Testis (tissue), 2 donors: ENCODE measurements at regions not wholly inside any gene's neighbourhood (a gene's known extent, or its start where the extent isn't known, plus 50 kb on each side); places are given as distances from the start of the nearest gene placed in this dataset.

ENCODE experiments used
- POLR2A ChIP-seq: fragments of 450-650 bp; IDR thresholded peaks from one replicate; pipeline ENCODE4 v1.6.1; 2017; ENCODE audit warnings: antibody characterized with exemption, mild to moderate bottlenecking, moderate library complexity
- TF ChIP-seq, protein P1 (sequence below), 3 experiments: fragments of 450-650 bp in 2 of 3; fragments of 200-600 bp in 1 of 3; sonication (generic) in 1 of 3; IDR thresholded peaks; one replicate each; pipeline ENCODE4 v1.5.1; 2016 to 2019; ENCODE audit warnings: antibody characterized with exemption in 3 of 3, mild to moderate bottlenecking in 2 of 3, moderate library complexity in 1 of 3

DNA sequence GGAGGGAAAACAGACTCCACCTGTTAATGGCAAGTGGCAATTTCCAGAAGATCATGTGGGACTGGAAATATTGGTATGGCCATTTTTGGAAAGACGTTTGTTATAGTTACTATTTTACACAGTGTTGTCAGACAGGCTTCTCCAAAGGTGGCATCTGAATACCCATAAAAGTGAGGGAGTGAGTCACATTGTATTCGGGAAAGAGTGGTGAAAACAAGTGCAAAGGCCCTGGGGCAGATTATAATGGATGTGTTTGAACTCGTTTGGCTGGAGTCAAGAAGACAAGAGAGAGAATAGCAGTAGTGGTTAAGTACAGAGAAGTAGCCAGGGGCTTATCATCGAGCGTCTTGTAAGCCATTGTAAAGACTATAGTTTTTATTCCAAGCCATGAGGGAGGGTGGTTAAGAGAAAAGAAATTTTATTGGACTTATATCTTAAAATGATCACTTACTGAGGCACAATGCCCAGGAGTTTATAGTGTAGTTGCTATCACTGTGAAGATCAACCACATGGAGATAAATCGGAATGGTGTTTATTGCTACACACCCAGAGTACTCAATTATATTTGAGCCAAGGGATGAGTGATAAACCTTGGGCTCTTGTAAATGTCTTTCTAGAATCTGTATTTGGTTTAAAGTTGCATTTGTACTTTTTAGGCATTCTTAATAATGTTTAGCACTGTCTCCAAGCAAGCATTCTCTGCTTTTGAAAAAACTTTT, 212.8 kb upstream of the KBTBD8 start:
- TF ChIP-seq POLR2A = no peak
- TF ChIP-seq, protein P1, sequence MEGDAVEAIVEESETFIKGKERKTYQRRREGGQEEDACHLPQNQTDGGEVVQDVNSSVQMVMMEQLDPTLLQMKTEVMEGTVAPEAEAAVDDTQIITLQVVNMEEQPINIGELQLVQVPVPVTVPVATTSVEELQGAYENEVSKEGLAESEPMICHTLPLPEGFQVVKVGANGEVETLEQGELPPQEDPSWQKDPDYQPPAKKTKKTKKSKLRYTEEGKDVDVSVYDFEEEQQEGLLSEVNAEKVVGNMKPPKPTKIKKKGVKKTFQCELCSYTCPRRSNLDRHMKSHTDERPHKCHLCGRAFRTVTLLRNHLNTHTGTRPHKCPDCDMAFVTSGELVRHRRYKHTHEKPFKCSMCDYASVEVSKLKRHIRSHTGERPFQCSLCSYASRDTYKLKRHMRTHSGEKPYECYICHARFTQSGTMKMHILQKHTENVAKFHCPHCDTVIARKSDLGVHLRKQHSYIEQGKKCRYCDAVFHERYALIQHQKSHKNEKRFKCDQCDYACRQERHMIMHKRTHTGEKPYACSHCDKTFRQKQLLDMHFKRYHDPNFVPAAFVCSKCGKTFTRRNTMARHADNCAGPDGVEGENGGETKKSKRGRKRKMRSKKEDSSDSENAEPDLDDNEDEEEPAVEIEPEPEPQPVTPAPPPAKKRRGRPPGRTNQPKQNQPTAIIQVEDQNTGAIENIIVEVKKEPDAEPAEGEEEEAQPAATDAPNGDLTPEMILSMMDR (IDR thresholded peaks at IDR 0.05) = no peak
